ENCODE measurements at regions not wholly inside any gene's neighbourhood (a gene's known extent, or its start where the extent isn't known, plus 50 kb on each side); places are given as distances from the start of the nearest gene placed in this dataset.
"Not testable (repeated sequence)": the region's sequence is repeated elsewhere in the genome, so short reads cannot be mapped to it uniquely, and the experiment has no call there.

DNA sequence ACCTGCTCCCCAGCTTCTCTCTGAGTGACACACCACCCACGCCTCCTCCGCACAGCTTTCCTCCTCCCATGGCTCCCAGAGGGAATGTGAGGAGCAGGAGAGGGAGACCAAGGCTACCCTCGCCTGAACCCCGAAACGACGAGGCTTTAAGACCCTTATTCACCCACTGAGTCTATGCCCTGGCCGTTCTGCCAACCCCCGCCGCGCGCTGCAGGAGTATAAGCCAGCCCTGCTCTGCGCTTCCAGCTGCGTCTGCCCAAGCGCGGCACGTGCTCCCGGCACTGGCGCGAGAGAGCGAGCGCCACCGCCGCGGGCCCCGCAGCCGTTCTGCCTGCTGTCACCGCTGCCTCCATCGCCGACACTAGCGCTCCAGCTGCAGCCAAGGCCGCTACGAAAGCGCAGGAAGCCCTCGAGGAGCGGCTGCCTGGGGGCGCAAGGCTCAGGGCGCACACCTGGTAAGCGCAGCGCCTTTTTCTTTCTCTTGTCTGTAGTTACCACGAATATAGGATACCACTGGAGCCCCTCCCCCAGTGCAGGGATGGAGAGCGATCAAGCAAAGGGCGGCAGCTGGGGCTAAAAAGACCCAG is 350.0 kb upstream of the FOLH1 start:
- TF ChIP-seq, protein P1, sequence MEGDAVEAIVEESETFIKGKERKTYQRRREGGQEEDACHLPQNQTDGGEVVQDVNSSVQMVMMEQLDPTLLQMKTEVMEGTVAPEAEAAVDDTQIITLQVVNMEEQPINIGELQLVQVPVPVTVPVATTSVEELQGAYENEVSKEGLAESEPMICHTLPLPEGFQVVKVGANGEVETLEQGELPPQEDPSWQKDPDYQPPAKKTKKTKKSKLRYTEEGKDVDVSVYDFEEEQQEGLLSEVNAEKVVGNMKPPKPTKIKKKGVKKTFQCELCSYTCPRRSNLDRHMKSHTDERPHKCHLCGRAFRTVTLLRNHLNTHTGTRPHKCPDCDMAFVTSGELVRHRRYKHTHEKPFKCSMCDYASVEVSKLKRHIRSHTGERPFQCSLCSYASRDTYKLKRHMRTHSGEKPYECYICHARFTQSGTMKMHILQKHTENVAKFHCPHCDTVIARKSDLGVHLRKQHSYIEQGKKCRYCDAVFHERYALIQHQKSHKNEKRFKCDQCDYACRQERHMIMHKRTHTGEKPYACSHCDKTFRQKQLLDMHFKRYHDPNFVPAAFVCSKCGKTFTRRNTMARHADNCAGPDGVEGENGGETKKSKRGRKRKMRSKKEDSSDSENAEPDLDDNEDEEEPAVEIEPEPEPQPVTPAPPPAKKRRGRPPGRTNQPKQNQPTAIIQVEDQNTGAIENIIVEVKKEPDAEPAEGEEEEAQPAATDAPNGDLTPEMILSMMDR (IDR thresholded peaks at IDR 0.05; ENCODE audit: low read depth, low read length) = not testable (repeated sequence)
- not testable (repeated sequence) for TF ChIP-seq EZH2phosphoT487 (IDR thresholded peaks at IDR 0.05; ENCODE audit: low read depth)

Data from OCI-LY3 (cell line).